GM13977 (cell line): ENCODE measurements at regions not wholly inside any gene's neighbourhood (a gene's known extent, or its start where the extent isn't known, plus 50 kb on each side); places are given as distances from the start of the nearest gene placed in this dataset.
"Not testable (repeated sequence)": the region's sequence is repeated elsewhere in the genome, so short reads cannot be mapped to it uniquely, and the experiment has no call there.

Experiments used
- DNase-seq: peaks from one replicate; pipeline ENCODE4 v3.0.0; 2012; ENCODE audit warnings: low spot score
- in situ Hi-C: fragments of 300-500 bp; cut with MboI; formaldehyde crosslinking; loops from one replicate; pipeline ENCODE4 v1.12.0; 2022; ENCODE audit warnings: low sequenced_read_pairs, low pct_unique_long_range_greater_than_20kb, mixed read lengths, inconsistent platforms; ENCODE audit not compliant: unreplicated experiment
- TF ChIP-seq, protein P1 (sequence below): IDR thresholded peaks from 2 replicates; pipeline ENCODE4 v1.5.1; 2012; ENCODE audit warnings: mild to moderate bottlenecking, control low read depth; ENCODE audit not compliant: insufficient read depth; ENCODE audit errors: extremely low read depth, missing control alignments

DNA sequence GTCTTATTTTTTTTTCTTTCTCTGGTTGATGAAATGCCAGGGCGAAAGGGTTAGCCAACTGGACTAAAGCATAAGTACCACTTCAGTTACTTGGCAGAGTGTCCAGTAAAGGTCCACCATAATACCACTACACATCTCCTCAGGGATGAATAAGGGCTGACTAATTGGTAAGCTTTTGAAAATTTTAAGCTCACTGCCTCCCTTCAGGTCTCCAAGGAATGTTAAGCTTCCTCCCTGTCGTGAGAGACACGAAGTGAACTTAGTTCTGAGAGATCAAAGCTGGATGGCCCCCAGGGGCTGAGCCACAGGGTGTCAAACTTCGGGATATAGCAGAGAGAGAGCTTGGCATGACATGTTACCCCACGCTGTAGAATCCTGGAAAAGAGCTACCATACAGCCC lies 111.4 kb downstream of the VSIG4 start:
- in situ Hi-C loops, result no loop called here
- DNase-seq, result no peak
- TF ChIP-seq, protein P1, sequence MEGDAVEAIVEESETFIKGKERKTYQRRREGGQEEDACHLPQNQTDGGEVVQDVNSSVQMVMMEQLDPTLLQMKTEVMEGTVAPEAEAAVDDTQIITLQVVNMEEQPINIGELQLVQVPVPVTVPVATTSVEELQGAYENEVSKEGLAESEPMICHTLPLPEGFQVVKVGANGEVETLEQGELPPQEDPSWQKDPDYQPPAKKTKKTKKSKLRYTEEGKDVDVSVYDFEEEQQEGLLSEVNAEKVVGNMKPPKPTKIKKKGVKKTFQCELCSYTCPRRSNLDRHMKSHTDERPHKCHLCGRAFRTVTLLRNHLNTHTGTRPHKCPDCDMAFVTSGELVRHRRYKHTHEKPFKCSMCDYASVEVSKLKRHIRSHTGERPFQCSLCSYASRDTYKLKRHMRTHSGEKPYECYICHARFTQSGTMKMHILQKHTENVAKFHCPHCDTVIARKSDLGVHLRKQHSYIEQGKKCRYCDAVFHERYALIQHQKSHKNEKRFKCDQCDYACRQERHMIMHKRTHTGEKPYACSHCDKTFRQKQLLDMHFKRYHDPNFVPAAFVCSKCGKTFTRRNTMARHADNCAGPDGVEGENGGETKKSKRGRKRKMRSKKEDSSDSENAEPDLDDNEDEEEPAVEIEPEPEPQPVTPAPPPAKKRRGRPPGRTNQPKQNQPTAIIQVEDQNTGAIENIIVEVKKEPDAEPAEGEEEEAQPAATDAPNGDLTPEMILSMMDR, result no peak

DNA sequence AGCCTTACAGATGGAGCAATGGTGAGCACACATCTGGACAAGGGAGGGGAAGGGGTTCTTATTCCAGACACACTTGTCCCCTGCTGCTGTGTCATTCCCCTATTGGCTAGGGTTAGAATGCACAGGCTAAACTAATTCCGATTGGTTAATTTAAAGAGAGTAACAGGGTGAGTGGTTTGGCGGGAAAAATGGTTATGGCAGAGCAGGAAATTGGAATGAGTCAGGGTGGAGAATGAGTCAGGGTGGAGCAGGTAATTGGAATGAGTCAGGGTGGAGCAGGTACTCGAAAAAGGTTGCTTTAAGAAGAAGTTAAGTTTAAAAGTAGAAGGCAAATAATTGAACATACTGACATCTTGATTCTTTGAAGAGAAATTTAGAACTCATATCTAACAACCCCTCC lies 112.5 kb downstream of the VSIG4 start:
- DNase-seq, in situ Hi-C loops: not testable (repeated sequence)

DNA sequence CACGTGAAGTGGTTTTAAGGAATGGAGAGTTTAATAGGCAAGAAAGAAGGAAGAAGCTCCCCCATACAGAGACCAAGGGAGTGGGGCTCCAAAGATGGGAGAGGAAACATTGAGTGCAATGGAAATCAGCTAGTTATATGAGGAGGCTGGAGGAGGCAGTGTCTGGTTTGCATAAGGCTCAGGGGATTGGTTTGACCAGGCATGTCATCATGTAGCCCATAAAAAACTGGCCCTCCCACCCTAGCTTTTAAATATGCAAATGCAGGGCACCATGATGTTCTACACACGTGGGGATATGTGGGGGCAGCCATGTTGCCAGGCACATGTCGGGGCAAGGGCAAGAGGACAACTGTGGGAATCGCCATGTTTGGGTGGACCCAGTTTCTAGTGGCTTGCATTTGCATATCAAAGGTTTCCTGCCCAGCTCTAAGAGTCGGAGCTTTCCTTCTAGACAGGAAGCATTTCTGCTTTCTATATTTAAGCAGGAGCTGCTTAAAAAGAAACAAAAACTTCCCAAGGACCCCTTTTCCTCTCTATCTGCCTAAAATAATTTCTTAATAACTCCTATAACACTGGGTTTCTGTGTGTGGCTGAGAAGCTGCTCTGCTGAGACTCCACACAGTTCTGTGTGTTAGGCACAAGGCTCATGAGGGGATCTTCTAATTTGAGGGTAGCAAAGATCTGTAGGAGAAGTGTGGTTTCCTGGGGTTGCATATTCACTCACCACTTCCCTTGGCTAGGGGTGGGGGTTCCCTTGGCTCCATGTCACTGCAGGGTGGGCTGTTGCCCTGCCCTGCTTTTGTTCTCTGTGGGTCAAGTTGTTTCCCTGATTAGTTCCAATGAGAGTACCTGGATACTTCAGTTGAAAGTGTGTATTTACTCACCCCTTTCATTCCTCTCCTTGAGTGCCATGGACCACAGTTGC lies 113.5 kb downstream of the VSIG4 start:
- in situ Hi-C loops, result no loop called here
- TF ChIP-seq, protein P1, result no peak
- DNase-seq, result no peak

DNA sequence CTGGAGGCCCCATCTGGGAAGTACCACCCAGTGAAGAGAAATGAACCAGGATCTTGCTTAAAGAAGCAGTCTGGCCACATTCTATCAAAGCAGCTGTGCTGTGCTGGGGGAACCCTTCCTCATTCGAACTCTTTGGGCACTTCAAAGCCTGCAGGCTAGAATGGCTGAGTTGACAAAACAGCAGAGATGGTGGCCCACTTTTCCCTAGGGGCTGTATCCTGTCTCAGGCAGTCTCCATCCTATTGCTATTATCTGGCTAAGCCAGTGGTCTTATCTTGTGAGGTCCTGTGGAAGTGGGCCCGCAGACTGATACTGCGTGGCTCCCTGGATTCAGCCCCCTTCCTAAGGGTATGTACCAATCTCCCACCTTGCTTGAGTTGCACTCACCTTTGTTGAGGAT lies 114.3 kb downstream of the VSIG4 start:
- in situ Hi-C loops, result no loop called here
- TF ChIP-seq, protein P1, result no peak
- no peak for DNase-seq

DNA sequence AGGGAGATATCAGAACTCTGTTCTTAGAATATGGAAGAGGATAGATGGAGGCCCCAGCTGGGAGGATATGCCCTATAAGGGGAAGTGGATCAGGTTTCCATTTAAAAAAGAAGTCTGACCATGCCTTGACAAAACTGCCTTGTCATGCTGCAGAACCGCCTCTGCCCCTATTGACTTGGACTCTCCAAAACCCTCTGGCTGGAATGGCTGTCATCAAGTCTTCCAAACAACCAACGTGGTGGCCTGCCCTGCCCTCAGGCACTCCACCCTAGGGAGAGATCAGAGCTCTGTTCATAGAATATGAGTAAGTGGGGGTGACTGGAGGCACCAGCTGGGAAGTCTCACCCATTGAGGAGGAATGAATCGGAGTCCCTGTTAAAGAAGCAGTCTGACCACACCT lies 114.9 kb downstream of the VSIG4 start:
- DNase-seq, result no peak
- in situ Hi-C loops, result no loop called here
- TF ChIP-seq, protein P1, result no peak

DNA sequence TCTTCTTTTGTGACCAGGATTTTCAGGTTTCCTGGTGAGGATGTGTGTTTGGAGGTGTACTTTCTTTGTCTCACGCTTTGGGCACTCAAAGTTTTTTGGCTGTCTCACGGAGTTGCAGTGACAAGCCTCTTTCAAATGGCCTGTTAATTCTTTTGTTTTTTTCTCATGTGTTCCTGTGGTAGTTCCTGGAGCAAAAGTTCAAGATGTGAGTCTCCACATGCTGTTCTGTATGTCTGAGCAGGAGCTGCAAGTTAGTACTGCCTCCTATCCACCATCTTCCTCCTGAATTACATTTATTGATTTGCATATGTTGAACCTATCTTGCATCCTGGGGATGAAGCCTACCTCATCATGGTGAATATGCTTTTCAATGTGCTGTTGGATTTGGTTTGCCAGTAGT lies 118.5 kb downstream of the VSIG4 start:
- in situ Hi-C loops, result no loop called here
- no peak for DNase-seq
- TF ChIP-seq, protein P1, result no peak

DNA sequence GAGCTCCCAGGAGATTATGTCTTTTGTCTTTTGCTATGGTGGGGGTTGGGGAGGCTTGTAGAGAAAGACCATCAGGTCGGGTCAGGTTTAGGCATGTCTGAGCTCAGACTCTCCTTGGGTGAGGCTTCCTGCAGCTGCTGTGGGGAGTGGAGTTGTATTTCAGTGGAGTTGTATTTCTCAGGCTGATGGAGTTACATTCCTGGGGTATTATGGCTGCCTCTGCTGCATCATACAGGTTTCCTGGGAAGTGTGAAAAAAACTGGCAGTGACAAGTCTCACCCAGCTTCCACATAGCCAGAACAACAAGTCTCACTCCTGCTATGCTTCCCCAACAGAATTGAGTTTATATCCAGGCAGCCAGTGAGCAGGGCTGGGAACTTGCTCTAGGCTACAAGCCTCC lies 119.3 kb downstream of the VSIG4 start:
- no peak for DNase-seq
- in situ Hi-C loops, result no loop called here
- TF ChIP-seq, protein P1, result no peak
